GM19463 (cell line): ENCODE measurements at regions not wholly inside any gene's neighbourhood (a gene's known extent, or its start where the extent isn't known, plus 50 kb on each side); places are given as distances from the start of the nearest gene placed in this dataset.

Experiments used
- ATAC-seq: cut with Tn5 transposase; IDR thresholded peaks from one replicate; pipeline ENCODE4 v1.9.1; 2021; ENCODE audit warnings: mild to moderate bottlenecking, moderate library complexity; ENCODE audit not compliant: unreplicated experiment

GRCh38 chr2:133809485-133809884, 241.2 kb upstream of the NCKAP5 start:
- no peak for ATAC-seq

- no peak for ATAC-seq
Observed at GRCh38 chr2:133810559-133810958, 242.3 kb upstream of the NCKAP5 start.

GRCh38 chr2:133811409-133812125, 243.3 kb upstream of the NCKAP5 start:
- ATAC-seq: no peak

- ATAC-seq: no peak
Observed at GRCh38 chr2:133812826-133813617, 244.8 kb upstream of the NCKAP5 start.

GRCh38 chr2:133814890-133815289, 246.6 kb upstream of the NCKAP5 start:
- ATAC-seq: no peak

- no peak for ATAC-seq
Observed at GRCh38 chr2:133816037-133816436, 247.8 kb upstream of the NCKAP5 start.

GRCh38 chr2:133817680-133818566, 249.7 kb upstream of the NCKAP5 start:
- ATAC-seq: no peak

- ATAC-seq: no peak
Observed at GRCh38 chr2:133818661-133819060, 250.4 kb upstream of the NCKAP5 start.

GRCh38 chr2:133819906-133820305, 251.6 kb upstream of the NCKAP5 start:
- no peak for ATAC-seq

- ATAC-seq: no peak
Observed at GRCh38 chr2:133821107-133821760, 253.0 kb upstream of the NCKAP5 start.

- ATAC-seq: no peak
Observed at GRCh38 chr2:133822517-133823225, 254.4 kb upstream of the NCKAP5 start.

GRCh38 chr2:133823226-133823550, 254.9 kb upstream of the NCKAP5 start:
- no peak for ATAC-seq

GRCh38 chr2:133824869-133825268, 256.6 kb upstream of the NCKAP5 start:
- ATAC-seq: no peak

- no peak for ATAC-seq
Observed at GRCh38 chr2:133825778-133826177, 257.5 kb upstream of the NCKAP5 start.

- ATAC-seq: no peak
Observed at GRCh38 chr2:133828913-133829312, 260.6 kb upstream of the NCKAP5 start.

GRCh38 chr2:133829450-133830020, 261.3 kb upstream of the NCKAP5 start:
- no peak for ATAC-seq

- no peak for ATAC-seq
Observed at GRCh38 chr2:133833746-133834145, 265.5 kb upstream of the NCKAP5 start.

GRCh38 chr2:133835821-133836619, 267.8 kb upstream of the NCKAP5 start:
- ATAC-seq: no peak

GRCh38 chr2:133836691-133837345, 268.6 kb upstream of the NCKAP5 start:
- no peak for ATAC-seq
